ENCODE measurements at regions not wholly inside any gene's neighbourhood (a gene's known extent, or its start where the extent isn't known, plus 50 kb on each side); places are given as distances from the start of the nearest gene placed in this dataset.

- H3K27me3 Mint-ChIP-seq, result no peaks in the 10 kb centered on the region
- ATAC-seq (ENCODE audit: low read depth) (no peak), DNase-seq (no peak)
- TF ChIP-seq, protein P1, sequence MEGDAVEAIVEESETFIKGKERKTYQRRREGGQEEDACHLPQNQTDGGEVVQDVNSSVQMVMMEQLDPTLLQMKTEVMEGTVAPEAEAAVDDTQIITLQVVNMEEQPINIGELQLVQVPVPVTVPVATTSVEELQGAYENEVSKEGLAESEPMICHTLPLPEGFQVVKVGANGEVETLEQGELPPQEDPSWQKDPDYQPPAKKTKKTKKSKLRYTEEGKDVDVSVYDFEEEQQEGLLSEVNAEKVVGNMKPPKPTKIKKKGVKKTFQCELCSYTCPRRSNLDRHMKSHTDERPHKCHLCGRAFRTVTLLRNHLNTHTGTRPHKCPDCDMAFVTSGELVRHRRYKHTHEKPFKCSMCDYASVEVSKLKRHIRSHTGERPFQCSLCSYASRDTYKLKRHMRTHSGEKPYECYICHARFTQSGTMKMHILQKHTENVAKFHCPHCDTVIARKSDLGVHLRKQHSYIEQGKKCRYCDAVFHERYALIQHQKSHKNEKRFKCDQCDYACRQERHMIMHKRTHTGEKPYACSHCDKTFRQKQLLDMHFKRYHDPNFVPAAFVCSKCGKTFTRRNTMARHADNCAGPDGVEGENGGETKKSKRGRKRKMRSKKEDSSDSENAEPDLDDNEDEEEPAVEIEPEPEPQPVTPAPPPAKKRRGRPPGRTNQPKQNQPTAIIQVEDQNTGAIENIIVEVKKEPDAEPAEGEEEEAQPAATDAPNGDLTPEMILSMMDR (IDR thresholded peaks at IDR 0.05), result no peak
- no peaks in the 10 kb centered on the region for H3K36me3 Mint-ChIP-seq (ENCODE audit: low read depth)
- H3K4me3 Mint-ChIP-seq, result no peak overlapping the region
- intact Hi-C loops (cut with micrococcal nuclease), result no loop called here
- H3K27ac Mint-ChIP-seq, result no peak overlapping the region
- H3K9me3 Mint-ChIP-seq, result peaks cover 10% of the 10 kb centered on the region
- CTCF ChIA-PET, result no interaction called here
- POLR2A ChIA-PET, result no interaction called here
- no peaks in the 10 kb centered on the region for H3K4me1 Mint-ChIP-seq
Measured at GRCh38 chr12:128205145-128205544, 61.8 kb upstream of the TMEM132C start.

DNA sequence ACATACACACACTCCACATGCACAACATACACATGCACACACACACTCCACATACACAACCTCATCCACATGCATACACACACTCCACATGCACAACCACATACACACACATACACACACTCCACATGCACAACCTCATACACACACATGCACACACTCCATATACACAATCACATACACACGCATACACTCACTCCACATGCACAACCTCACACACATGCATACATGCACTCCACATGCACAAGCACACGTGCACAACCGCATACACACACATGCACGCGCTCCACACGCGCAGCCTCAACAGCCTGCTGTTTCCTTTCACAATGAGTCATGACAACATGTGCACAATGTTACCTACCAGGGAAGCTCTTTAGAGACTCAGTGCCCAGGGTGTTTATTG is 61.2 kb upstream of the TMEM132C start:
- ChIA-PET CTCF (no interaction called here), POLR2A (no interaction called here)
- H3K27ac Mint-ChIP-seq, result no peak overlapping the region
- ATAC-seq (ENCODE audit: low read depth) (no peak), DNase-seq (no peak)
- intact Hi-C loops (cut with micrococcal nuclease), result no loop called here
- no peaks in the 10 kb centered on the region for H3K36me3 Mint-ChIP-seq (ENCODE audit: low read depth)
- H3K9me3 Mint-ChIP-seq, result peaks cover 7% of the 10 kb centered on the region
- no peaks in the 10 kb centered on the region for H3K4me1 Mint-ChIP-seq
- no peaks in the 10 kb centered on the region for H3K27me3 Mint-ChIP-seq
- TF ChIP-seq, protein P1 (IDR thresholded peaks at IDR 0.05), result no peak
- no peak overlapping the region for H3K4me3 Mint-ChIP-seq

Data from activated B cell treated with CpG ODN at 0.5 μM for 24 hours (primary cell).